ENCODE measurements at regions not wholly inside any gene's neighbourhood (a gene's known extent, or its start where the extent isn't known, plus 50 kb on each side); places are given as distances from the start of the nearest gene placed in this dataset.

- no peak overlapping the region for H3K27ac ChIP-seq (replicated peaks)
- no peaks in the 10 kb centered on the region for H3K36me3 ChIP-seq
- TF ChIP-seq CTCF (IDR thresholded peaks at IDR 0.05; ENCODE audit: borderline replicate concordance), result no peak
- H3K4me1 ChIP-seq, result no peaks in the 10 kb centered on the region
- H3K27me3 ChIP-seq (ENCODE audit: low read depth), result peaks cover 9% of the 10 kb centered on the region
- no peak for DNase-seq
- intact Hi-C loops (cut with micrococcal nuclease), result no loop called here
- H3K4me3 ChIP-seq, result no peak overlapping the region
- H3K9me3 ChIP-seq (replicated peaks), result no peaks in the 10 kb centered on the region
Observed at GRCh38 chr19:30701178-30701577, 329.0 kb downstream of the ZNF536 start.

- intact Hi-C loops (cut with micrococcal nuclease), result no loop called here
- no peaks in the 10 kb centered on the region for H3K36me3 ChIP-seq
- no peaks in the 10 kb centered on the region for H3K9me3 ChIP-seq (replicated peaks)
- no peak overlapping the region for H3K4me3 ChIP-seq
- no peak for DNase-seq
- H3K27ac ChIP-seq (replicated peaks), result no peak overlapping the region
- H3K4me1 ChIP-seq, result no peaks in the 10 kb centered on the region
- H3K27me3 ChIP-seq (ENCODE audit: low read depth), result peaks cover 9% of the 10 kb centered on the region
- no peak for TF ChIP-seq CTCF (IDR thresholded peaks at IDR 0.05; ENCODE audit: borderline replicate concordance)
Observed at GRCh38 chr19:30699871-30700280, 327.7 kb downstream of the ZNF536 start.

GRCh38 chr19:30696514-30696913 lies 324.3 kb downstream of the ZNF536 start:
- intact Hi-C loops (cut with micrococcal nuclease), result no loop called here
- H3K27ac ChIP-seq (replicated peaks), result no peak overlapping the region
- H3K4me1 ChIP-seq, result peaks cover 19% of the 10 kb centered on the region
- peak; percentile 56 for TF ChIP-seq CTCF (IDR thresholded peaks at IDR 0.05; ENCODE audit: borderline replicate concordance)
- peaks cover 27% of the 10 kb centered on the region for H3K27me3 ChIP-seq (ENCODE audit: low read depth)
- H3K9me3 ChIP-seq (replicated peaks), result no peaks in the 10 kb centered on the region
- no peak overlapping the region for H3K4me3 ChIP-seq
- H3K36me3 ChIP-seq, result no peaks in the 10 kb centered on the region
- no peak for DNase-seq

GRCh38 chr19:30695171-30695875 lies 323.1 kb downstream of the ZNF536 start:
- H3K4me3 ChIP-seq, result no peak overlapping the region
- DNase-seq, result no peak
- peak; percentile 46 for TF ChIP-seq CTCF (IDR thresholded peaks at IDR 0.05; ENCODE audit: borderline replicate concordance)
- H3K27ac ChIP-seq (replicated peaks), result no peak overlapping the region
- no peaks in the 10 kb centered on the region for H3K36me3 ChIP-seq
- H3K27me3 ChIP-seq (ENCODE audit: low read depth), result peaks cover 39% of the 10 kb centered on the region
- peaks cover 20% of the 10 kb centered on the region for H3K4me1 ChIP-seq
- intact Hi-C loops (cut with micrococcal nuclease), result no loop called here
- H3K9me3 ChIP-seq (replicated peaks), result no peaks in the 10 kb centered on the region

GRCh38 chr19:30694156-30694755 lies 322.1 kb downstream of the ZNF536 start:
- Histone ChIP-seq H3K36me3 (no peaks in the 10 kb centered on the region), H3K4me3 (no peak overlapping the region), H3K4me1 (peaks cover 20% of the 10 kb centered on the region), H3K27ac (replicated peaks) (no peak overlapping the region), H3K27me3 (ENCODE audit: low read depth) (peaks cover 45% of the 10 kb centered on the region), H3K9me3 (replicated peaks) (no peaks in the 10 kb centered on the region)
- DNase-seq, result no peak
- intact Hi-C loops (cut with micrococcal nuclease), result no loop called here
- no peak for TF ChIP-seq CTCF (IDR thresholded peaks at IDR 0.05; ENCODE audit: borderline replicate concordance)

Data from left ventricle myocardium inferior (tissue), 1 donor.